Islet precursor cell (in vitro differentiated cells): ENCODE measurements at regions not wholly inside any gene's neighbourhood (a gene's known extent, or its start where the extent isn't known, plus 50 kb on each side); places are given as distances from the start of the nearest gene placed in this dataset.

ENCODE experiments used
- DNase-seq: peaks from one replicate; pipeline ENCODE4 v3.0.0-alpha.2; 2018

DNA sequence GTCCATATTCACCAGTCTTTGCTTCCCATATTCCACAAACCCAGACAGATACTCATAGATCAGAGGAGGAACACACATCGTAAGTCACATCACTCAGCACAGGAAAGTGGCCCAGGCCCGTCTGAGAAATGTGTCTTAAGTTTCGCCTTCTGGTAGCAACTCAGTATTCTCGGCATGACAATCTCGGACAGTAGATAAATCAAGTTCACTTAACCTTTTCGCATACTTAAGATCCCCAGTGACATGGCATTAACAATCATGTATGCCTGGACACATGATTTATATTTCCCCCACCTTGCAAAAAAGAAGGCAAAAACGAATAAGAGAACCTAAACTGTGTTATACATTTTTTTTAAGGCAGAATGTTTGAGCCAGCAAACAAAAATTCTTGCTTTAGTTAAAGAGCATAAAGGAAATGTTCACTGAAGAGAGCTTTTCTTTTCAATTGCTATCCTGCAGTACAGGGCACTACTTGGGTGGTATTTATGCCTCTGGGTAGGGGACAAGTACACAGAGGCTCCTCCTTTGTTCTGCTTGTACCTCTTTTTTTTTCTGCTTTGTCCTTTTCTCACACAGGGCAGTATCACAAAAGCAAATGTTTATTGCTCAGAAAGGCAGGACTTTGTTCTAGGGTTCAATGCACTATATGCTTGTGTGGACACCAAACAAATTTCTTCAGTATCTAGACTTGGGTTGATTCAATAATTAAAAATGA, 360.6 kb downstream of the TDRD3 start:
- DNase-seq, result no peak

DNA sequence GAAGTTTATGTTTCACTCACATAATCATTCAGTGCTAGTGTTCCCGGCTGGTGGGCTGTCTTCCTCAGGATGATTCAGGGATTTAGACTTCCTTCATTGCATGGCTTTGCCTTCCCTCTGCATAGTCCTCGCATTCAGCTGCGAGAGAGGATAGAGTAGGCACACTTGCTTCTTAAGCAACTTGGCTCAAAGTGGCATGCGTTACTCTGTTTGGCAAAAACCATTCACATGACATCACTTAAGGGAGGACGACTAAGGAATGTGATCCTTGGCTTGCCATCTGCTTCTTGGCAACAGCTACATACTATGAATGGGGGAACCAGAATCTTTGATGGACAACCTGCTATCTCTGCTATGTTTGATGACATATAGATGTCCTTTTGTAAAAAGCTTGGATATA, 359.3 kb downstream of the TDRD3 start:
- peak; percentile 63 for DNase-seq

DNA sequence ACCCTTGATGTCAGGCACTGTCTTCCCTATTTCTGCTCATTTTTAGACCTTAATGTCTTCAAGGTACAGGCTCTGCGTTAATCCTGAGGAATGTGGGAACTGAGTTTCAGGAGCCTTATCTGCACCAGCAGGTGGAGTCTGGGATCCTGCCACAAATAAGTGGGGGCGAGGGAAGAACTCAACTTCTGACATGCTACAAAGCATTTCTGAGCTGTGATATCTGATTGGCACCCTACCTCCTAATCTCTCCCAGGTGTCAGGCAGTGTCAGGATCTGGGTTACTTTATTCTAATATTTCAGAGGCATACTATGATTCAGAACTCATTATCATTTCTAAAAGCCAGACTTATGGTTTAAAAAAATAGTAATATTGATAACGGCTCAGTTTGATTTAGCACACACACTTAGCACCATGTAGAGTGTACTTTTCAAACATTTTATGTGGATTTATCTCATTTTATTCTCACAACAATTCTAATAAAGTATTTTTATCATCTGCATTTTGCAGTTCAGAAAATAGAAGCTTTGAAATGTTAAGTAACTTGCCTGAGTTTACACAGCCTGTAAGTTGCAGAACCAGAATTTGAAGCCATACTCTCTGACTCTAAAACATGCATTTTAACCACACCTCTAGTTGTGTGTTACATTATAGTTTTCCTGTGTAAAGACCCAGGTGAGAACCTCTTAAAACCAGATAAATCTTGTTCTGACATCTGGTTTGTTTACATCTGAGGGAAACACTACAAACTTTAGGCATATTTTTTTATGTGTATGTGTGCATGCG, 358.6 kb downstream of the TDRD3 start:
- peak; percentile 59 for DNase-seq

DNA sequence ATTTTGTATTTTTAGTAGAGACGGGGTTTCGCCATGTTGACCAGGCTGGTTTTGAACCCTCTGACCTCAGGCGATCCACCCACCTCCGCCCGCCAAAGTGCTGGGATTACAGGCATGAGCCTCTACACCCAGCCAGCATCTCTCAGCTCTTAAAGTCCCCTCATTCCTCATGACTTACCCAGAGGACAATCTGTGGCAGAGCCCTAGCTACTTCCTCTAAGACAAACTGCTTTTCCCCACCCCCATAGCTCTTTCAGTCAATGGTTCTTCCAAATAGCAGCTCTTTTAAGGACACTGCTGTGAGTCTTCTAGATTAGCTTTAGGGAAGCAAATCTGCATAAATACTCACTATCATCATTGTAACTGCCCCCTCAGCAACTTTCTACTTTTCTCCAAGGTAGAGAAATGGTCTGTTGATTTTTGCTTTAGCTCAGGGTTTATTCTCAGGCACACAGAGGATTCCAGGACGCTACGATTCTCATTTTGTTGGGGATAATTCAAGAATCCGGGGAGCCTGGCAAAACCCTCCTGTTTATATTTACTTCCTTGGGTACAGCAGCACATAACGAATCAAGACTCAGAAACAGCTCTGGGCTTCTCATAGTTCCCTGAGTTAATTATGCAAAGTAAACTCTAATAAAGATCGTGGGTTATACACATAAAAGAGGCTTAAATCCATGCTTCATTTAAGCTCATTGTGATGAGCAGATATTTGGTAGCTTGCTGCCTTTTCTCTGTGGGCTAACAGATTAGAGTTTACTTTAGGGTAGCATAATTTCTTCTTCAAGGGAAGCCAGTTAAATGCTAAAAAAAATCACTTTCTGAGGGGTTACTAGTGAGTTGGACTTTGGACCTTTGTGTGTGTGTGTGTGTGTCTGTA, 357.4 kb downstream of the TDRD3 start:
- peak; percentile 54 for DNase-seq

DNA sequence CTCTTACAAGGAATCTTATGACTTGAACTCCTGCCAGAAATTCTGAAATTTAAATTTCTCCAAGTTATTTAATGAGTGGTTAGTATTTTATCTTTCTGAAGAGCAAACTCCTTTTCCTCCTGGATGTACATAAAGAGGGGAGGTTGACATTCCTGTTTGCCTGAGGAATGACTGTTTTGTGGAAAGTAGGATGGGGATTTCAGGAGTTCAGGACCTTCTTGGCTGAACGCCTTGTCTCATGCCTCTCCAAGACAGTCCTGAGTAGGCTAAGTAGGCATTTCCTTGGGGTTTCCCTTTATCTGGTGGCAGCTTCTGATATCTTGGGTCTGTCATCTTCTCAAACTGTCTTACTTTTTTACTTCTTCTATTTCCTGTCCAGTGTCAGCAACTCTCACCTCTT, 356.6 kb downstream of the TDRD3 start:
- DNase-seq, result no peak

DNA sequence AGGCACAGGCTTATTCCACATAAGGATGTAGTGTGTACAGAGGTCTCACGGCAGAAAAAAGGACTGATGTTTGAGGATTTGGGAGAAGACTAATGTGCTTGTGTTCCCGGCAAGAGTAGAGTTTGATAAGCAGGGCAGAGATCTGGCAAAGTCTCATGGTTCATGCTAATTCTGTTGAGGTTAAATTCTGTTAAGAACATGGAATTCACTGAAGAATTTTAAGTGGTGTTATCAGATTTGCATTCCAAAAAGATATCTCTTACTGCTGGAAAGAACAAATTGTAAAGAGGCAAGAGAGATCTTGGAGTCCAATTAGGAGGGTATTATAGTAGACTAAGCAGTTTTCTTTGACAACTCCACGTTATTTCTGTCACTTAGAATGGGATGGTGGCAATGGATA, 348.3 kb downstream of the TDRD3 start:
- DNase-seq, result no peak

DNA sequence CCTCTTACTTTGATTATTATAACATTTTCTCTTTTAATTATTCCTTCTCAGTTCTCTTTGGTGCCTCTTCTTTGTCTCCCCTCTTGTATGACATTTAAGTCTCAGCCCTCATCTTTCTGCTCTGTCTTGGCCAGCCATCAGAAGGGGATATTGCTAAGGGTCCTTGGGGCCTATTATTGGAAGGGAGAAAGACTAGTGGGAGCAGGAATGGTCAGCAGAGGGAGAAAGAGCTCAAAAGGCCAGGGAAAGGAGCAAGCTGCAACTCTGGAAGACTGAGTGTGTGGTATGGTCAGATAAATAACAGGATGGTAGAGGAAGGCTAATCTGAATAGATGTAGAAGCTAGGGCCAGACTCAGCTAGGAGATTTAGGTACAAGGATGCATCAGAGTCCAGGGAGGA, 336.9 kb downstream of the TDRD3 start:
- DNase-seq, result no peak

DNA sequence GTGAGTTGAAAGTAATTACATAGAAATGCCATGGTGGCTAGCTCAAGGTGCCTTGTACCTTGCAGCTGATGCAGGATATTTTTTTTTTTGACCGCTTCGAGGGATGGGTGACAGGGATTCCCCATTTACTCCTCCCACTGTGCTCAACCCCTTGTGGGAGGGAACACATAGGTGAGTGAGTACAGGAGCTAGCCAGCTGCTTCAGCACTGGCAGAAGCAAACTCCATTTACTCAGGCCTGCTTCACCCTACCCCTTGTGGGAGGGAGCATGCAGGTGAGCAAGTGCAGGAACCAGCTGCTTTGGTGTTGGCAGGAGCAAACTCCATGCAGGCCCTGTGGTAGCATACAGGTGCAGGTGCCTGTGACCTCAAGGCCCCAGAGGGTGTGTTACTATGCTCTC, 330.1 kb downstream of the TDRD3 start:
- DNase-seq, result no peak

DNA sequence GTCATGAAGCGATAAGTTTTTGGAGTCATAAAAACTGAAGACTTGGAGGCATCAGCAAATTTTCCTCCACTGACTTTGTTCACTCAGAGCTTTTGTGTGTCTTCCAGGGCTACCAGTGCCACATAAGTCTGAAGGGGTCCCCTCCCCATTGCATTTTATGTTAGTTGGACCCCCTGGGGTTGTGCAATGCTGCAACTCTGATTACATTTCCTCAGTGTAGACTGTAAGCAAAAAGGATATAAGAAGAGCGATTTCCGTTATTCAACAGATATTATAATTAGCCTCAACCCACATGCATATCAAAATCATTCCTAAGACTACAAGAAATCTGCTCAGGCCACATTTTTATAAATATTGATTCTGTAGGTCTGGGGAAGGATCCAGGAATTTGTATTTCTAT, 324.0 kb downstream of the TDRD3 start:
- DNase-seq, result no peak

DNA sequence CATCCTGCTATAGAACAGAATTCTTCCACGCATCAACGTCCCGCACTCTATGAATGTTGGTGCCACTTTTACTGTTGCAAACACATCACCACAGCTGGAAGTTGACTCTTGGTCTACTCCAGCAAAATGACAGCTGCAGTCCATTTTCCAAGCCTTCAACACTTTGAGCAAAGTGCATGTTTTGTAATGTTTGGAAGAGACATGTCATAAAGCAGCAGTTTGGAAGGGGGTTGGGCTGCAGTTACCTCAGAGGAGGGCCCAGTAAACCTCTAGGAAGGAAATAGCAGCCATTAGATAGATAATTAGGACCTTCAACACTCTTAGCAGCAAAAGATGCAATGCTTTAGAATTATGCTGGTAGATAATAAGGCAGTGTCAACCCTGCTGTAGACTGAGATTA, 323.6 kb downstream of the TDRD3 start:
- no peak for DNase-seq

DNA sequence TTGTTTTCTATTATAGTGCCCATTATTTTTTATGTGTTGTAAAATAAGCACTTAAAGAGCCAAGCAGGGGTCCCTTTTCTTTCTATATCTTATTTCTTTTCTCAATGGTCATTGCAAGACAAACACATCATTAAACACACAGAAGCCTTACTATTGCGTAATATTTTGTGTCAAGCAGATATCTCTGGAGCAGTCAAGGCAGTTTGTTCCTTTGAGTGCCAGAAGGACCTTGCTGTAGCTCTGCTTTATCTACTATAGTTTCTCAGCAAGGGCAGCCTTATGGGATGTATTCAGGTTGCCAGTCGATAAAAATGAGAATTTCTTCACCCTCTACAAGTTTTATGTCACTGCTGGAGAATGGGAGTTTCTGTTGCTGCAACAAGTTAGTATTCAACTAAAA, 319.3 kb downstream of the TDRD3 start:
- no peak for DNase-seq

DNA sequence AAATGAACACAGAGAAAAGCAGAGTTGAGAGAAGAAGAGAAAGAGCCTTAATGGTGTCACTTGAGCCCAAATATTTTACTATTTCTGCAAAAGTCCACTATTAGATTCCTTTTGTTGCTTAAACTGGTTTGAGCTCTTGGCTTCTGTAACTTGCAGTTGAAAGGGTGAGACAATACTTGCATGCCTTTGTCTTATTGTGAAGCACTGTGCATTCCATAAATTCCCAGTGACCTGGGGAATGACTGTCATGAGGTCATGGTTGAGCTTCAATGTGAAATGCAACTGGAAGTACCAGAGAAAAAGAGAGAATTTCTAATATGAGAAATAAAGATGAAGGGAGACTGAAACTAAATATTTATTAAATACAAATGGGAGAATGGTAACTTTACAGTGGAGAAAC, 310.9 kb downstream of the TDRD3 start:
- DNase-seq, result peak; percentile 61

DNA sequence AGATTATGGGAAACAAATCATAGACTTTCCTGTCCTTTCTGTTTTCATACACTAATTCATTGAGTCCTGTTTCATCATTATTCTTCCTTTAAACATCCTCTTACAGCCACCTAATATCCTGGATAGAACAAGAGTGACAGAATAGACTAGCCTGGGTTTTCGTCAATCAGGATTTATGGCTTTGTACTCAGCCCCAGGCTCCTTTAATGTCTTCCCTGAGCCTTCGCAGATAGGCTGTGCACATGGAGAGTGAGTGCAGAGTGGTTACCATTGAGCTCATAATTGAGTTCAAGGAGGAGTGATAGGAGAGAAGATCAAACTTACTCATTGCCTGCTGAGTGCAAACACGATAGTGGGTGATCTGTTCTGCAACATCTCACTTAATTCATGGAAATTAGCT, 304.9 kb downstream of the TDRD3 start:
- DNase-seq, result peak; percentile 65

DNA sequence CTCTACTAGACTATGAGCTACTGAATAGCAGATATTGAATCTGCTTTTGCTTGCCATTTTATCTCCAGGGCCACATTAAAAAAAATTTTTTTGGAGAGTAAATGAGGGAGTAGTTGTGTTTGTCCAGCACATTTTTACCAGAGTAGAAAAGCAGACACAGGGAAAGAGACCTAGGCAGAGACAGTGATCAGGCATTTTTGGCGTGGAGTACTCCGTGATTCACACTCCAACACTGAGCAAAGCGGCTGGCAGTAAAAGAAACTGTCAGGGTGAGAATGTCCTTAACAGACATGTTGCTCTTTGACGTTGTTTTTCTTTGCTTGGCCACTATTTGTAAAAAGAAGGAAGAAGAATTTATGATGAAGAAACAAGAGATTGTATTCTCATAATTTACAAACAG, 304.0 kb downstream of the TDRD3 start:
- DNase-seq, result no peak

DNA sequence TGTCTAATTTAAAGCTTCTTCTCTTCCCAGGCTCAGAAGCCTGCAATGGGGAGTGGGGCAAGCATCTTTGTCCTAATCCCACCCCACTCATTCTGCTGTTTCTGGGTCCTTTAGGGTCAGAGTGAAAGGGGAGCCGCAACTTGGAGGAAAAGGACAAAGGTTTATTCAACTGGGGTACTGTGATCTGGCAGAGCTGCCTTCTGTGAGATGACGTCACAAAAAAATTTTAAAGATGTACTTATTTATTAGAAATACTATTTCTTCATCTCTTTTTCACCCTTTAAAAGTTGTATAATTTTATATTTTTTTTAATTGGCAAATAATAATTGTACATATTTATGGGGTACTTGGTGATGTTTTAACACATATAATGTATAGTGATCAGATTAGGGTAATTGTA, 302.6 kb downstream of the TDRD3 start:
- DNase-seq, result no peak

DNA sequence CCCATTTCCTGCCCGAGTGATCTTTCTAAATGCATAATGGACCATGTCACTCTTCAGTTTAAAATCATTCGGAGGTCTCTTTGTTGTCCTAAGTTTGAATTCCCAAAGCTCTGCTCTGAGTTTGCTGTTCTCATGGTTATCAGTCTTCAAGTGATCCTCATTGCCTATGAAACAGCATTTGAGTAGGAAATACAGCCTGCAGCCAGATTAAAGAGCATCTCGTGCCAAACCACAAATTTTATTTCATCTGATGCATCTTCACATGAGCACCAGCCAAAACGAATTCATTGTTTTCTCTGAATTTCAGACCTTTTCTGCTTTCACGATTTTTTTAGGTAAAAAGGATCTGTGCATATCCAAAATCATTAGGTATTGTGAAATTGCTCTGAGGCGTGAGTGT, 299.6 kb downstream of the TDRD3 start:
- DNase-seq, result no peak

DNA sequence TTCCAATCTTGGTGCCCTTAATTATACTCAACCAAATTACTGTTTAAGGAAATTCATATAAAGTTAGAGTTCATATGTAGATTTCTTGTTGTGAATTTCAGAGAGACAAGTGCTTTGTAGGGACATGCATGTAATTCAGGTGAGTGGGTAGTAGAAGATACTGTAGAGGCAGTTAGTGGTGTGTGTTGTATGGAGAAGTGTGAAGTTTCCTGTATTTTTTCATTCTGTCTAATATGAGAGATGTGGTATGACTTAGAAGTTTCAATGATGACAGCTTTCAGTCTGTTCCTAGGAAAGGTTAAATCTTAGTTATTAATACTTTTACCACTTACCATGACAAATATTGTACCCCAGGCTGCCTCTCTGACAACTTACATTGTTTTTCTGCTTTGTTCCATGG, 294.2 kb downstream of the TDRD3 start:
- no peak for DNase-seq

DNA sequence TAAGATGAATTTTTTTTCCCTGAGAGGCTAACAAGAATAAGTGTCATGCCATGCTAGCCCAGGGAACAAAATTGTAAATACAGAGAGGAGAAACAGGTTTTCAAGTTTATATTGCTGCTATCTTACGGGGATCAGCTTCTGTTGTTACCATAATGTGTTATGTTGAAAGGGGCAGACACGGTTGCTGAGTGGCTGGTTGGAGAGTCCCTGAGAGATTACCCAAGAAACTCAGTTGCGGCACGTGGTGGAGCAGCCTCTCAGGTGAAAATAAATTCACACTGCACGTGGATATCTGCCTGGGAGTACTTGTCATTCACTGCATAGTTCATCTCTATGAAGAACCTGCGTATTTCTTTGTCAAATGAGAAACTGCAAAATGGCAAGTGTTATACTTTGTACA, 293.6 kb downstream of the TDRD3 start:
- no peak for DNase-seq

DNA sequence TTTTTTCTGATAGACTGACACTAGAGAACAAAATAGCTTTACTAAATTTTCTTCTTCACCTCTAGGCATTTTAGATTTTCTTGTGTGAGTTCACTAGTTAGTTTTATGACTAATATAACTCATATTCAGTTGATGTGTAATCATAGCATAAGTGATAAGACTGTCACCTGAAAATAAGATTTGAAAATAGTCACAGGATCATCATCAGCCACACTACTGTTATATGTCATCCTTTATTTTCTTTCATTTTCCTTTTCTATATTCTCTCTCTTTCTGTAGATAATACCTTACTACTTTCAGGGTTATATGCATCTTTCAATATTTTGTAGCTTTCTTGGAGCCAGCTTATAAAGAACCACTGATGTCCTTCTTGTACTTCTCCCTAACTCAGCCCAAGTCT, 292.6 kb downstream of the TDRD3 start:
- DNase-seq, result no peak

DNA sequence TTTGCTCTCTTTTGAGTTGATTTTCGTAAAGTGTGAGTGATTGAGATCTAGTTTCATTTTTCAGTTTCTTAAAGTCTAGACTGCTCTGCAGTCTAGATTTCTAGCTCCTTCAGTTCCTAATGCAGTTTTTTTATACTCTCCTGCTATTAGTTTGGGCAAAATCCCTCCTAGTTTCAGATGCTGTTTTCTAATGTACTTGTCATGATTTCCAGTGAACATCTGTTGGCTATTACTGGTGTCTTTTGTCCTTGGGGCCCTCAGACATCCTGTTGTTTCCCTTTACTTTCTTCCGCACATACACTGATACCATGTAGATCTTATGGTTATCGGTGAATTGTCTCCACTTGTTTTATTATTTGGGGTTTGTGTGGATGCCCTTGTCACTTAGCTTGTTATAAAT, 292.1 kb downstream of the TDRD3 start:
- DNase-seq, result no peak

DNA sequence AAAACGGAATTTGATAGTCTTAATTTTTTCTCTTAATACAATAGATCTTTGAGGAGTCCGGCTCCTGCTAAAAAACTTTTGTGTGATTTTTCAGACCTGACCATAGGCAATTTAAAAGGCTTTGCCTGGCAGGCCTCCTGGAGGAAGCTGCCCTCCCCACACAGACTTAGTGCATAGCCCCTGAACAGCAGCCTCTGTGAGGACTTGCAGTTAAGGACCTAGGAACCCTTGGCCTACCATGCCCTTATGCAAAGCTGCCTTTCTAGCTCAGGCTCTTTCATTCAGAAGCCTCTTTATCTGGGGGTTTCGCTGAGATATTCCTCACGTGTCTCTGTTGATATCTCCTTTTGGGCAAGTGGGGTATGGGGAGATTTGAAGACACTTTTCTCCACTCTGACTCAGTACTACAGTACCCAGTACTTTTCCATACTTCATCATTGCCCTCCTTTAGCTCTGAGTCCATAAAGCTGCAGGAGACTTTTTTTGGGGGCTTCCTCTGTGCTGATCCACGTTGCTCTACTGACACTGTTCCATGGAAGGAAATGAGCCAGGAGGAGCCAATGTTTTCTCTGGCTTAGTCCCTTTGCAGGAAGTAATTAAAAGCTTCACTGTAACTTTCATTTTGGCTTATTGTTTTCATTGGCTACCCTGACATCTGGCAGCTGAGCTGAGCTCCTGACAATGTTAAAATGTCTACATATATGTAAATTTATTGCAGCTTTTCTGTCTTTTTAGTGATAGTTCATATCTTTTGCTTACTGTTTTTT, 283.1 kb downstream of the TDRD3 start:
- no peak for DNase-seq

DNA sequence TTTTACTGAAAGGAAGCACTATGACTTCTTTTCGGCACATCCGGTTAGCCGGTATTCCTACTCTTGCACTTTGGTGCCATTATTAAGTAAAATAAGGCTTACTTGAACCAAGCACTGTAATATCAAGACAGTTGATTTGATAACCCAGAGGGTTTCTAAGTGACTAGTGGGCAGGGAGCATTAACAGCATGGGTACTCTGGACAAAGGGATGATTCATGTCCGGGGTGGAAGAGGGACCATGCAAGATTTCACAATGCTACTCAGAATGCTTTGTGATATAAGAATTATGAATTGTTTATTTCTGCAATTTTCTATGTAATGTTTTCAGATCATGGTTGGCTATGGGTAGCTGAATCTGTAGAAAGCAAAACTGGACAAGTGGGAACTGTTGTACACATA, 282.1 kb downstream of the TDRD3 start:
- no peak for DNase-seq

DNA sequence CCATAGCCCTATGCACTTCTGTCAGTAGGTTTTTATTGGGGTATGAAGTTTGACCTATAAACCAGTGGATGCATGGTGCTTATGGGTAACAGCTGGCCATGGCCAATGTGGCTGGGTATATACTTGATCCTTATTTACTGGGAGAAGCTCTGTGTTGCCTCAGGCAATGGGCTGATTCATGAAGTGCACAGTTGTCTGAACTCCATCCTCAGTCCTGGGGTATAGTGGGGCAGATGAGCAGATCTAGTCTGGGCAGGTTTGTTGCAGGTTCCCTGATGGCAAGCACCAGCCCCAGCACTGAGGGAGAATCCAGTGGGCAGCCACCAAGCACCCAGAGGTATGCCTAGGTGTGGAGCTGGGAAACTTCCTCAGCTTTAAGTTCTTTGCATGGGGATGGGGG, 274.4 kb downstream of the TDRD3 start:
- no peak for DNase-seq
